ENCODE measurements at regions not wholly inside any gene's neighbourhood (a gene's known extent, or its start where the extent isn't known, plus 50 kb on each side); places are given as distances from the start of the nearest gene placed in this dataset.

DNA sequence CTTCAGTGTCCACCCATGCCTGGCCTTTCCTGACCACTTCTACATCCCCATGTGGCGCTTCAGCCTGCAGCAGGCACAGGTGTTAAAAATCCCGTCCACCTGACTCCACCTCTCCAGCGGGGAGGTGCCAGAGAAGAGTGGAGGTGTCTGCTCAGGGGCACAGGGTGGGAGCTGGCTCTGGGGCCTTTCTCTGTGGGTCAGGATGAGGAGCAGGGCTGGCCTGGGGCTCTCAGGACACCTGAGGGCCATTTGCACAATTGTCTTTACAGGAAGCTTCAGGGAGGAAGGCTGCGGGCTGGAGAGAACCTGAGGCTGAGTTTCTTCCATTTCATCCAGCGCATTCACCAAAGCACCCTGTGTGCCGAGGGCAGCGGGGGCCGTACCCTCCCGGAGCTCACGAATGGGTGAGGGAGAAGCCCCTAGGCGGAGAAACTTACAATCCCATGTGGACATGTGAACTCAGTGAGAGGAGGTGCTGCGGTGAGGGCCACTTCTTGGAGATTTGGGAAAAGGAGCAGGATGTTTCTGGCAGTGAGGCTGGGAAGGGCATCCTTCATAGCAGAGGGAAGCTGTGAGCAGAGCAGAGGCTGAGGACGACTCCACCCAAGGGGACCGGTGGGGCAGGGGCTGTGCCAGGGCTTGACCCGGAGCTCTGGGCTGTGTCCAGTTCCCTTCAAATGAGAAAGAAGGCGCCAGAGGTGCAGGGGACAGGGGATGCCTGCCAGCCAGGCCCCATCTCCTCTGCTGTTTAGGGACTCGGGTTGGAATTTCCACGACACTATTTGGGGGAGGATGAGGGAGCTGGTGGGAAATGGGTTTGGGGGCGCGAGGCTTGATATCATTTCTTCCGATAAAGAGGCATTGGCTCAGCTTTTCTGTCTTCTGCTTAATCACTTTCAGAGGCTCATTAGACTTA lies 155.2 kb upstream of the MYCN start:
- Mint-ChIP-seq H3K27me3 (ENCODE audit: insufficient read depth, low read depth, poor library complexity) (peaks cover 5% of the 10 kb centered on the region), H3K4me1 (no peaks in the 10 kb centered on the region; the same call in 2 of the 3 replicates), H3K27ac (no peak overlapping the region), H3K36me3 (ENCODE audit: low read depth) (no peaks in the 10 kb centered on the region), H3K9me3 (no peaks in the 10 kb centered on the region; the same call in 2 of the 3 replicates), H3K4me3 (no peak overlapping the region)
- Histone ChIP-seq H3F3A (replicated peaks; ENCODE audit: low read depth) (no peaks in the 10 kb centered on the region), H3K27me3 (ENCODE audit: insufficient read depth) (no peaks in the 10 kb centered on the region), H4K20me1 (replicated peaks; ENCODE audit: insufficient read depth) (no peaks in the 10 kb centered on the region), H3K4me3 (no peak overlapping the region), H2AFZ (no peak overlapping the region), H3K4me2 (no peak overlapping the region), H3K9me2 (ENCODE audit: insufficient read depth) (0 out of 2 replicates have a peak, but pooled peaks cover 5% of the 10 kb centered on the region), H3K79me2 (replicated peaks; ENCODE audit: insufficient read depth) (no peaks in the 10 kb centered on the region), H3K27ac (ENCODE audit: low read depth) (no peak overlapping the region), H3K4me1 (ENCODE audit: insufficient read depth) (no peaks in the 10 kb centered on the region), H3K36me3 (ENCODE audit: insufficient read depth) (no peaks in the 10 kb centered on the region)
- TF ChIP-seq EZH2phosphoT487 (IDR thresholded peaks at IDR 0.05; ENCODE audit: unreplicated experiment) (no peak), JUNB (IDR thresholded peaks at IDR 0.05; ENCODE audit: unreplicated experiment) (no peak), CREB1 (CRISPR knock-in tag; IDR thresholded peaks at IDR 0.05; ENCODE audit: low read depth) (no peak), ZNF331 (CRISPR knock-in tag; IDR thresholded peaks at IDR 0.05; ENCODE audit: low read depth) (no peak), ZNF114 (CRISPR knock-in tag; IDR thresholded peaks at IDR 0.05) (no peak), POLR2AphosphoS5 (IDR thresholded peaks at IDR 0.05; ENCODE audit: low read depth) (no peak), EZH2 (IDR thresholded peaks at IDR 0.05; ENCODE audit: low read depth, unreplicated experiment) (no peak), STAT1 (IDR thresholded peaks at IDR 0.05; ENCODE audit: unreplicated experiment) (no peak)
- TF ChIP-seq, protein P1, sequence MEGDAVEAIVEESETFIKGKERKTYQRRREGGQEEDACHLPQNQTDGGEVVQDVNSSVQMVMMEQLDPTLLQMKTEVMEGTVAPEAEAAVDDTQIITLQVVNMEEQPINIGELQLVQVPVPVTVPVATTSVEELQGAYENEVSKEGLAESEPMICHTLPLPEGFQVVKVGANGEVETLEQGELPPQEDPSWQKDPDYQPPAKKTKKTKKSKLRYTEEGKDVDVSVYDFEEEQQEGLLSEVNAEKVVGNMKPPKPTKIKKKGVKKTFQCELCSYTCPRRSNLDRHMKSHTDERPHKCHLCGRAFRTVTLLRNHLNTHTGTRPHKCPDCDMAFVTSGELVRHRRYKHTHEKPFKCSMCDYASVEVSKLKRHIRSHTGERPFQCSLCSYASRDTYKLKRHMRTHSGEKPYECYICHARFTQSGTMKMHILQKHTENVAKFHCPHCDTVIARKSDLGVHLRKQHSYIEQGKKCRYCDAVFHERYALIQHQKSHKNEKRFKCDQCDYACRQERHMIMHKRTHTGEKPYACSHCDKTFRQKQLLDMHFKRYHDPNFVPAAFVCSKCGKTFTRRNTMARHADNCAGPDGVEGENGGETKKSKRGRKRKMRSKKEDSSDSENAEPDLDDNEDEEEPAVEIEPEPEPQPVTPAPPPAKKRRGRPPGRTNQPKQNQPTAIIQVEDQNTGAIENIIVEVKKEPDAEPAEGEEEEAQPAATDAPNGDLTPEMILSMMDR (conservative IDR thresholded peaks at IDR 0.05; ENCODE audit: low read depth in 2 of 2): no peak
- TF ChIP-seq, protein P2, sequence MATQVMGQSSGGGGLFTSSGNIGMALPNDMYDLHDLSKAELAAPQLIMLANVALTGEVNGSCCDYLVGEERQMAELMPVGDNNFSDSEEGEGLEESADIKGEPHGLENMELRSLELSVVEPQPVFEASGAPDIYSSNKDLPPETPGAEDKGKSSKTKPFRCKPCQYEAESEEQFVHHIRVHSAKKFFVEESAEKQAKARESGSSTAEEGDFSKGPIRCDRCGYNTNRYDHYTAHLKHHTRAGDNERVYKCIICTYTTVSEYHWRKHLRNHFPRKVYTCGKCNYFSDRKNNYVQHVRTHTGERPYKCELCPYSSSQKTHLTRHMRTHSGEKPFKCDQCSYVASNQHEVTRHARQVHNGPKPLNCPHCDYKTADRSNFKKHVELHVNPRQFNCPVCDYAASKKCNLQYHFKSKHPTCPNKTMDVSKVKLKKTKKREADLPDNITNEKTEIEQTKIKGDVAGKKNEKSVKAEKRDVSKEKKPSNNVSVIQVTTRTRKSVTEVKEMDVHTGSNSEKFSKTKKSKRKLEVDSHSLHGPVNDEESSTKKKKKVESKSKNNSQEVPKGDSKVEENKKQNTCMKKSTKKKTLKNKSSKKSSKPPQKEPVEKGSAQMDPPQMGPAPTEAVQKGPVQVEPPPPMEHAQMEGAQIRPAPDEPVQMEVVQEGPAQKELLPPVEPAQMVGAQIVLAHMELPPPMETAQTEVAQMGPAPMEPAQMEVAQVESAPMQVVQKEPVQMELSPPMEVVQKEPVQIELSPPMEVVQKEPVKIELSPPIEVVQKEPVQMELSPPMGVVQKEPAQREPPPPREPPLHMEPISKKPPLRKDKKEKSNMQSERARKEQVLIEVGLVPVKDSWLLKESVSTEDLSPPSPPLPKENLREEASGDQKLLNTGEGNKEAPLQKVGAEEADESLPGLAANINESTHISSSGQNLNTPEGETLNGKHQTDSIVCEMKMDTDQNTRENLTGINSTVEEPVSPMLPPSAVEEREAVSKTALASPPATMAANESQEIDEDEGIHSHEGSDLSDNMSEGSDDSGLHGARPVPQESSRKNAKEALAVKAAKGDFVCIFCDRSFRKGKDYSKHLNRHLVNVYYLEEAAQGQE (IDR thresholded peaks at IDR 0.05; ENCODE audit: unreplicated experiment): no peak
- DNase-seq (ENCODE audit: low spot score) (no peak), ATAC-seq (no peak)

All from GM23338 (cell line).